ENCODE measurements at regions not wholly inside any gene's neighbourhood (a gene's known extent, or its start where the extent isn't known, plus 50 kb on each side); places are given as distances from the start of the nearest gene placed in this dataset.

GRCh38 chr4:19880206-19880605 is 371.5 kb upstream of the SLIT2 start:
- H3K27ac ChIP-seq (ENCODE audit: insufficient read depth, low read length, poor library complexity, severe bottlenecking), result no peak overlapping the region
- no peak for DNase-seq
- H3K4me3 ChIP-seq (ENCODE audit: insufficient read depth, low read depth, low read length, poor library complexity, severe bottlenecking), result no peak overlapping the region
- no peaks in the 10 kb centered on the region for H3K27me3 ChIP-seq (replicated peaks; ENCODE audit: control insufficient read depth, insufficient read depth, low read length, poor library complexity, severe bottlenecking)
- H3K4me1 ChIP-seq (ENCODE audit: control insufficient read depth, insufficient read depth, low read length, poor library complexity, severe bottlenecking), result no peaks in the 10 kb centered on the region
- H3K36me3 ChIP-seq (ENCODE audit: control insufficient read depth, insufficient read depth, low read length), result no peaks in the 10 kb centered on the region
- no peaks in the 10 kb centered on the region for H3K9me3 ChIP-seq (ENCODE audit: control insufficient read depth, low read length)

DNA sequence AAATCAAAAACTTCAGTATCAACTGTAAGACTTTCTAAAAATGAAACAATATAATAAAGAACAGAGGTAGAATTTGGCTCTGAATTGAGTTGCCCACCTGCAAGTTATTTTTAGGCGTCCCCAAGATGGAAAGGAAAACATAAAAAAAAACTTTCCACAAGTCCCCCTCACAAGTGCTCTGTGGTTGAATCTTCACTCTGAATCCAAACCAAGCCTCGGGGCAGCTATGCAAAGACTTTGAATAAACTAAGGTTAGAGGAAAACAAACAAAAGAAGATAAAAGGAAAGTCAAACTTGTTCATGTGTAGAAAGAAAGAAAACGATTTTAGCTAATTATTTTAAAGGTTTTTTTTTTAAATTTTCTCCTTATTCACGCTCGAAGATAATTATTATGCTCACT is 372.4 kb upstream of the SLIT2 start:
- no peak for DNase-seq

GRCh38 chr4:19857991-19858390 is 393.7 kb upstream of the SLIT2 start:
- Histone ChIP-seq H3K4me3 (ENCODE audit: insufficient read depth, low read depth, low read length, poor library complexity, severe bottlenecking) (no peak overlapping the region), H3K9me3 (ENCODE audit: control insufficient read depth, low read length) (no peaks in the 10 kb centered on the region), H3K36me3 (ENCODE audit: control insufficient read depth, insufficient read depth, low read length) (no peaks in the 10 kb centered on the region), H3K27me3 (replicated peaks; ENCODE audit: control insufficient read depth, insufficient read depth, low read length, poor library complexity, severe bottlenecking) (no peaks in the 10 kb centered on the region), H3K4me1 (ENCODE audit: control insufficient read depth, insufficient read depth, low read length, poor library complexity, severe bottlenecking) (no peaks in the 10 kb centered on the region), H3K27ac (ENCODE audit: insufficient read depth, low read length, poor library complexity, severe bottlenecking) (no peak overlapping the region)
- DNase-seq, result no peak

More for the DNA sequence above, 372.4 kb upstream of the SLIT2 start:
- Histone ChIP-seq H3K9me3 (ENCODE audit: control insufficient read depth, low read length) (no peaks in the 10 kb centered on the region), H3K4me1 (ENCODE audit: control insufficient read depth, insufficient read depth, low read length, poor library complexity, severe bottlenecking) (no peaks in the 10 kb centered on the region), H3K27me3 (replicated peaks; ENCODE audit: control insufficient read depth, insufficient read depth, low read length, poor library complexity, severe bottlenecking) (no peaks in the 10 kb centered on the region), H3K27ac (ENCODE audit: insufficient read depth, low read length, poor library complexity, severe bottlenecking) (no peak overlapping the region), H3K36me3 (ENCODE audit: control insufficient read depth, insufficient read depth, low read length) (no peaks in the 10 kb centered on the region), H3K4me3 (ENCODE audit: insufficient read depth, low read depth, low read length, poor library complexity, severe bottlenecking) (no peak overlapping the region)

GRCh38 chr4:19857380-19857779 is 394.3 kb upstream of the SLIT2 start:
- H3K4me3 ChIP-seq (ENCODE audit: insufficient read depth, low read depth, low read length, poor library complexity, severe bottlenecking), result no peak overlapping the region
- H3K27ac ChIP-seq (ENCODE audit: insufficient read depth, low read length, poor library complexity, severe bottlenecking), result no peak overlapping the region
- H3K27me3 ChIP-seq (replicated peaks; ENCODE audit: control insufficient read depth, insufficient read depth, low read length, poor library complexity, severe bottlenecking), result no peaks in the 10 kb centered on the region
- H3K4me1 ChIP-seq (ENCODE audit: control insufficient read depth, insufficient read depth, low read length, poor library complexity, severe bottlenecking), result no peaks in the 10 kb centered on the region
- H3K9me3 ChIP-seq (ENCODE audit: control insufficient read depth, low read length), result no peaks in the 10 kb centered on the region
- H3K36me3 ChIP-seq (ENCODE audit: control insufficient read depth, insufficient read depth, low read length), result no peaks in the 10 kb centered on the region
- no peak for DNase-seq

DNA sequence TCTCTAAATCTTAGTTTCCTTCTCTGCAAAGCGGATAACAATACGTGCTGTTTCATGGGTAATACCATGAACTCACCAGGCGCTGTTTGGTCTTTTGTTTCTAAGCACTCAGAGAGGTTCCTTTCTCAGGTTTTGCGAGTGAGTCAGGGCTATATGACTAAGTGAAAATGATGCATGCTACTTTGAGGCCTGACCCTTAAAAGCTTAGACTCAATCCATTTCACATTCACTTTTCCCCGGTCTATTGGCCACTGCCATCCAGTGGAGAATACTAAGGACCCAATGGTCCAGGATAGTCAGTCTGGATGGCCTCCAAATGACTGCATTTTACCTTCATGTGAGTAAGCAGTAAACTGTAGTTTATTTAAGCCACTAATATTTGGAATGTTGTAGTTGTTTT is 400.8 kb upstream of the SLIT2 start:
- Histone ChIP-seq H3K27ac (ENCODE audit: insufficient read depth, low read length, poor library complexity, severe bottlenecking) (no peak overlapping the region), H3K9me3 (ENCODE audit: control insufficient read depth, low read length) (no peaks in the 10 kb centered on the region), H3K4me3 (ENCODE audit: insufficient read depth, low read depth, low read length, poor library complexity, severe bottlenecking) (no peak overlapping the region), H3K36me3 (ENCODE audit: control insufficient read depth, insufficient read depth, low read length) (no peaks in the 10 kb centered on the region), H3K4me1 (ENCODE audit: control insufficient read depth, insufficient read depth, low read length, poor library complexity, severe bottlenecking) (no peaks in the 10 kb centered on the region), H3K27me3 (replicated peaks; ENCODE audit: control insufficient read depth, insufficient read depth, low read length, poor library complexity, severe bottlenecking) (no peaks in the 10 kb centered on the region)
- DNase-seq, result no peak

DNA sequence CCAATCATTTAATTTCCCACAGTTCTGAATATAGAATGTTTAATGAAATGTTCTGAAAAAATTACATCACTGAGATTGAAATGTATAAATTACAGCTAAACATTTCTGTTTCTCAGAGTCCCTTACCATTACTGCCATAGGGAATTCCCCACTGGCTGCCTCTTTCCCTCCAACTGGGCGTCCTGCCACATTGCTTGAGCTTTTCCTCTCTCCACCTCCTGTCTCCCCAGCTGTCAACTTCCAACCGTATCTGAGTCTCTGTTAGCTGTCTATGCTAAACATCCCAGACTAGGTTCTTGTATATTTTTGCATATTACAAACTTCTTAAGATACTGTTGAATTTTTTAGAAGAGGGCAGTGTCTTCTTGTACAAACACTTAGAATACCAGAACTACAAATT is 407.3 kb upstream of the SLIT2 start:
- DNase-seq, result no peak
- H3K4me1 ChIP-seq (ENCODE audit: control insufficient read depth, insufficient read depth, low read length, poor library complexity, severe bottlenecking), result no peaks in the 10 kb centered on the region
- H3K27me3 ChIP-seq (replicated peaks; ENCODE audit: control insufficient read depth, insufficient read depth, low read length, poor library complexity, severe bottlenecking), result no peaks in the 10 kb centered on the region
- H3K36me3 ChIP-seq (ENCODE audit: control insufficient read depth, insufficient read depth, low read length), result no peaks in the 10 kb centered on the region
- H3K4me3 ChIP-seq (ENCODE audit: insufficient read depth, low read depth, low read length, poor library complexity, severe bottlenecking), result no peak overlapping the region
- no peak overlapping the region for H3K27ac ChIP-seq (ENCODE audit: insufficient read depth, low read length, poor library complexity, severe bottlenecking)
- no peaks in the 10 kb centered on the region for H3K9me3 ChIP-seq (ENCODE audit: control insufficient read depth, low read length)

DNA sequence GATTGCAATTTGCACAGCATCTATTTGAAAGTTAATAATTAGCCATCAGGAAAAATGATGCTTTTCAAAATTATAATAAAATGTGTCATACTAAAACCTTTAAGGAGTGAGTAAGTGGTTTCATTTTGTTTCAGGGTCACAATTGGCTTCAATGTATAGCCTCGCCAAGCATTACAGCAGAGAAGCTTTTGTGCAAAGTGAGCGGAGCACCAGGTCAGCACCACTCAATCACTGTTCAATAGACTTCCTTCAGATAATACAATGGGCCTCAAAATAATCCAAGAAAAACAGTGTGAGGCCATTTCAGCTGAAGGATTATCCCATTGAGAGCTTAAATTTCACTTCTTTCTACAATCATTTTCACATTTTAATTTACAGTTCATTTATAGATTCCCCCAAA is 409.2 kb upstream of the SLIT2 start:
- no peaks in the 10 kb centered on the region for H3K9me3 ChIP-seq (ENCODE audit: control insufficient read depth, low read length)
- DNase-seq, result no peak
- H3K36me3 ChIP-seq (ENCODE audit: control insufficient read depth, insufficient read depth, low read length), result no peaks in the 10 kb centered on the region
- no peak overlapping the region for H3K4me3 ChIP-seq (ENCODE audit: insufficient read depth, low read depth, low read length, poor library complexity, severe bottlenecking)
- H3K27ac ChIP-seq (ENCODE audit: insufficient read depth, low read length, poor library complexity, severe bottlenecking), result no peak overlapping the region
- H3K27me3 ChIP-seq (replicated peaks; ENCODE audit: control insufficient read depth, insufficient read depth, low read length, poor library complexity, severe bottlenecking), result no peaks in the 10 kb centered on the region
- no peaks in the 10 kb centered on the region for H3K4me1 ChIP-seq (ENCODE audit: control insufficient read depth, insufficient read depth, low read length, poor library complexity, severe bottlenecking)

GRCh38 chr4:19838858-19839257 is 412.8 kb upstream of the SLIT2 start:
- Histone ChIP-seq H3K4me3 (ENCODE audit: insufficient read depth, low read depth, low read length, poor library complexity, severe bottlenecking) (no peak overlapping the region), H3K4me1 (ENCODE audit: control insufficient read depth, insufficient read depth, low read length, poor library complexity, severe bottlenecking) (no peaks in the 10 kb centered on the region), H3K27ac (ENCODE audit: insufficient read depth, low read length, poor library complexity, severe bottlenecking) (no peak overlapping the region), H3K36me3 (ENCODE audit: control insufficient read depth, insufficient read depth, low read length) (no peaks in the 10 kb centered on the region), H3K9me3 (ENCODE audit: control insufficient read depth, low read length) (no peaks in the 10 kb centered on the region), H3K27me3 (replicated peaks; ENCODE audit: control insufficient read depth, insufficient read depth, low read length, poor library complexity, severe bottlenecking) (no peaks in the 10 kb centered on the region)
- DNase-seq, result no peak

DNA sequence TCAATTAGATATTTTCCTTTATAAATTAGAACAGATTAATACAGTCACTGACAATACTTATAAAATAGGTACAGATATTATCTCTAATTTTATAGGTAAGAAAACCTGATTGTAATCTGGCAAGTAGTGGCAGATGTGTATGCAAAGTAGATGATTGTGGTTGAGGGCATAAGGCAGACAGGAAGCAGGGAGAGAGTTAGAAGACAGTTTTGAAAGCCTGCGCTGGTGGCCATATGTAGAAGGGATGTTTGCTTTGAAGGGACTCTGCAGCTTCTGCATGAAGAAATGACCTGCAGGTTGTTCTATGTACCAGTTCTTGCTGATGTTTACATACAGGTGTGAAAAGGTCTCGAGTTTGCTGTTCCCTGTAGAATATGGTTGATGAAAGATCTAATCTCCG is 416.3 kb upstream of the SLIT2 start:
- Histone ChIP-seq H3K4me1 (ENCODE audit: control insufficient read depth, insufficient read depth, low read length, poor library complexity, severe bottlenecking) (no peaks in the 10 kb centered on the region), H3K4me3 (ENCODE audit: insufficient read depth, low read depth, low read length, poor library complexity, severe bottlenecking) (no peak overlapping the region)

DNA sequence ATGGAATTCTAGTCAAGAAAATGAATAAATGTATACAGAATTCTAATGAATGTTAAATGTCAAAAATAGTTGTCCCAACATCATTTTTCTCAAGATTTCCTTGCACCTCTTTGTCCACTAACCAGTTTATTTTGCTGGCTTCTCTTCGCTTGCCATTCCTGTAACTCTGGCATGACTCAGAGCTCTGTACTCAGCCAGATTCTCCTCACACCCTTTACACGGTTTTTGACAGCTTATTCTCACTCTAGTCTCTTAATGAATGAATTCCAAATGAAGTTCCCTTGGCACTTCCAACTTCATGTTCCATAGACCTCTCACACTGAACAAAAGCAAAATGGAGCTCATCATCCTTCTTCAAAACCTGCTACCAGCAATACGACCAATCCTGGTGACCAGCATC is 419.3 kb upstream of the SLIT2 start:
- Histone ChIP-seq H3K4me1 (ENCODE audit: control insufficient read depth, insufficient read depth, low read length, poor library complexity, severe bottlenecking) (no peaks in the 10 kb centered on the region), H3K27me3 (replicated peaks; ENCODE audit: control insufficient read depth, insufficient read depth, low read length, poor library complexity, severe bottlenecking) (no peaks in the 10 kb centered on the region), H3K27ac (ENCODE audit: insufficient read depth, low read length, poor library complexity, severe bottlenecking) (no peak overlapping the region), H3K36me3 (ENCODE audit: control insufficient read depth, insufficient read depth, low read length) (no peaks in the 10 kb centered on the region), H3K9me3 (ENCODE audit: control insufficient read depth, low read length) (no peaks in the 10 kb centered on the region), H3K4me3 (ENCODE audit: insufficient read depth, low read depth, low read length, poor library complexity, severe bottlenecking) (no peak overlapping the region)
- DNase-seq, result no peak

More for the DNA sequence above, 416.3 kb upstream of the SLIT2 start:
- no peak for DNase-seq
- H3K9me3 ChIP-seq (ENCODE audit: control insufficient read depth, low read length), result no peaks in the 10 kb centered on the region
- H3K36me3 ChIP-seq (ENCODE audit: control insufficient read depth, insufficient read depth, low read length), result no peaks in the 10 kb centered on the region
- H3K27me3 ChIP-seq (replicated peaks; ENCODE audit: control insufficient read depth, insufficient read depth, low read length, poor library complexity, severe bottlenecking), result no peaks in the 10 kb centered on the region
- H3K27ac ChIP-seq (ENCODE audit: insufficient read depth, low read length, poor library complexity, severe bottlenecking), result no peak overlapping the region
